Spleen (tissue), 7 donors: ENCODE measurements at regions not wholly inside any gene's neighbourhood (a gene's known extent, or its start where the extent isn't known, plus 50 kb on each side); places are given as distances from the start of the nearest gene placed in this dataset.

Experiments
- CTCF ChIP-seq, 11 experiments: fragments of 200-600 bp in 7 of 11; fragments of 450-650 bp in 4 of 11; sonication (generic) in 4 of 11; IDR thresholded peaks in 8 of 11; conservative IDR thresholded peaks in 3 of 11; 1 replicate in 7 of 11; 2 replicates in 4 of 11; pipeline versions ENCODE4 v1.4.0 to v1.8.0; 2016 to 2021; ENCODE audit warnings: antibody characterized with exemption in 11 of 11, inconsistent platforms in 4 of 11, mild to moderate bottlenecking in 1 of 11
- POLR2A ChIP-seq, 3 donors: fragments of 450-650 bp; IDR thresholded peaks; one replicate each; pipeline ENCODE4 v1.5.1; 2017; ENCODE audit warnings: antibody characterized with exemption in 3 of 3, mild to moderate bottlenecking in 1 of 3
- POLR2AphosphoS5 ChIP-seq, 3 donors: sonication (generic); formaldehyde crosslinking; IDR thresholded peaks; one replicate each; pipeline ENCODE4 v1.5.1; 2017; ENCODE audit warnings: antibody characterized with exemption in 3 of 3
- donor health status: DM: no; HTN: no; CAD: no; lungs with moderate emphysema.
- donor health status: DM: no; HTN: no; CAD: no.
- donor health status: DM: no; HTN: no; CAD: no.

DNA sequence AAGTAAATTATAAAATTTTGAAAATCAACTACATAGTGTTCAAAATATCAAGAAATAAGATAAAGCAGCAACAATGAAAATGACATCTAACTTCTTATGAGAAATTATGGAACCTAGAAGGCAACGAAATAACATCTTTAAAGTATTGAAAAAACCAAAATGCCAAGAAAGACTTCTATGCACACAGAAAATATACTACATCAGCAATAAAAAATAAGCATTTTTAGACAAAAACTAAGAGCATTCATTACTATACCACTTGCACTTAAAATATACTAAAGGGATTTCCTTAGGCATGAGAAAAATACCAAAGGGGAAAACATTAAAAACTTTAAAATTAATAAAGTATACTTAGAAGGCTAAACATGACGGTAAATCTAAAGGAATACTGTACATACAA is 556.3 kb downstream of the NUP35 start:
- TF ChIP-seq POLR2AphosphoS5 (IDR thresholded peaks at IDR 0.05) = no peak
- no peak for TF ChIP-seq CTCF (IDR thresholded peaks at IDR 0.05 in 8 of 11, conservative IDR thresholded peaks at IDR 0.05 in 3 of 11)
- TF ChIP-seq POLR2A (IDR thresholded peaks at IDR 0.05) = no peak
